Glutamatergic neuron (in vitro differentiated cells): ENCODE measurements at regions not wholly inside any gene's neighbourhood (a gene's known extent, or its start where the extent isn't known, plus 50 kb on each side); places are given as distances from the start of the nearest gene placed in this dataset.
A peak's percentile ranks its signal among the peaks of the same experiment; 100 is the strongest.

Experiments used
- DNase-seq: peaks from one replicate; pipeline ENCODE4 v3.0.0; 2022
- H3K27ac Mint-ChIP-seq: one replicate; pipeline ENCODE4 v1.8.0; 2020; ENCODE audit warnings: mild to moderate bottlenecking, mixed read lengths, inconsistent platforms; ENCODE audit not compliant: unreplicated experiment
- H3K27me3 Mint-ChIP-seq: one replicate; pipeline ENCODE4 v1.8.0; 2020; ENCODE audit warnings: mild to moderate bottlenecking, moderate library complexity, mixed read lengths, inconsistent platforms; ENCODE audit not compliant: unreplicated experiment
- H3K36me3 Mint-ChIP-seq: one replicate; pipeline ENCODE4 v1.8.0; 2020; ENCODE audit warnings: mild to moderate bottlenecking, mixed read lengths, inconsistent platforms; ENCODE audit not compliant: unreplicated experiment
- H3K4me1 Mint-ChIP-seq: one replicate; pipeline ENCODE4 v1.8.0; 2020; ENCODE audit warnings: mild to moderate bottlenecking, low read depth, mixed read lengths, inconsistent platforms; ENCODE audit not compliant: unreplicated experiment
- H3K4me3 Mint-ChIP-seq: one replicate; pipeline ENCODE4 v1.8.0; 2020; ENCODE audit warnings: mild to moderate bottlenecking, mixed read lengths, inconsistent platforms; ENCODE audit not compliant: unreplicated experiment
- H3K9me3 Mint-ChIP-seq: one replicate; pipeline ENCODE4 v1.8.0; 2020; ENCODE audit warnings: mild to moderate bottlenecking, moderate library complexity, mixed read lengths, inconsistent platforms; ENCODE audit not compliant: unreplicated experiment
- TF ChIP-seq, protein P1 (sequence below): fragments of 200-600 bp; sonication (generic); IDR thresholded peaks from one replicate; pipeline ENCODE4 v1.5.0; 2021; ENCODE audit not compliant: partially characterized antibody, unreplicated experiment

DNA sequence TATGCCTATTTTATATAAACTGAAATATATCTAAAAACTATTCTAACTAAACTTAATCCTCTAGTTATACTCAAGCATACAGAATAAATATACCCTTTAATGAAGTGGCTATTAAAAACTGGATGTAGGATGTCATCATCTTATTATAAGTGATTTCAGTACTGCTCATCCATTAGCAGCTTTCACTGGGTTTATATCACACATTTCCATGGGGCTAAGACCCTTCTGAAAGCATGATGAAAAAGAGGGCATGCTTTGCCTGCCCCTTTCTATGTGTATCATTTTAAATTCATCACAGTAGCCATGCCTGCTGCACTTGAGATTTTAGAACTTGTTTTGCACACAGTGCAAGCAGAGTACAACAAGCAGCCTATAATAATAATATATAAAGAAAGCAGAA lies 477.5 kb downstream of the SLITRK6 start:
- H3K4me3 Mint-ChIP-seq: no peak overlapping the region
- H3K9me3 Mint-ChIP-seq: peaks cover 2% of the 10 kb centered on the region
- no peaks in the 10 kb centered on the region for H3K4me1 Mint-ChIP-seq
- no peaks in the 10 kb centered on the region for H3K36me3 Mint-ChIP-seq
- no peaks in the 10 kb centered on the region for H3K27me3 Mint-ChIP-seq
- no peak overlapping the region for H3K27ac Mint-ChIP-seq
- TF ChIP-seq, protein P1, sequence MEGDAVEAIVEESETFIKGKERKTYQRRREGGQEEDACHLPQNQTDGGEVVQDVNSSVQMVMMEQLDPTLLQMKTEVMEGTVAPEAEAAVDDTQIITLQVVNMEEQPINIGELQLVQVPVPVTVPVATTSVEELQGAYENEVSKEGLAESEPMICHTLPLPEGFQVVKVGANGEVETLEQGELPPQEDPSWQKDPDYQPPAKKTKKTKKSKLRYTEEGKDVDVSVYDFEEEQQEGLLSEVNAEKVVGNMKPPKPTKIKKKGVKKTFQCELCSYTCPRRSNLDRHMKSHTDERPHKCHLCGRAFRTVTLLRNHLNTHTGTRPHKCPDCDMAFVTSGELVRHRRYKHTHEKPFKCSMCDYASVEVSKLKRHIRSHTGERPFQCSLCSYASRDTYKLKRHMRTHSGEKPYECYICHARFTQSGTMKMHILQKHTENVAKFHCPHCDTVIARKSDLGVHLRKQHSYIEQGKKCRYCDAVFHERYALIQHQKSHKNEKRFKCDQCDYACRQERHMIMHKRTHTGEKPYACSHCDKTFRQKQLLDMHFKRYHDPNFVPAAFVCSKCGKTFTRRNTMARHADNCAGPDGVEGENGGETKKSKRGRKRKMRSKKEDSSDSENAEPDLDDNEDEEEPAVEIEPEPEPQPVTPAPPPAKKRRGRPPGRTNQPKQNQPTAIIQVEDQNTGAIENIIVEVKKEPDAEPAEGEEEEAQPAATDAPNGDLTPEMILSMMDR: no peak
- no peak for DNase-seq

GRCh38 chr13:85317781-85318180 lies 481.4 kb downstream of the SLITRK6 start:
- no peaks in the 10 kb centered on the region for H3K27me3 Mint-ChIP-seq
- DNase-seq: no peak
- H3K27ac Mint-ChIP-seq: no peak overlapping the region
- no peaks in the 10 kb centered on the region for H3K36me3 Mint-ChIP-seq
- TF ChIP-seq, protein P1: no peak
- H3K9me3 Mint-ChIP-seq: peaks cover 2% of the 10 kb centered on the region
- peaks cover 8% of the 10 kb centered on the region for H3K4me1 Mint-ChIP-seq
- H3K4me3 Mint-ChIP-seq: no peak overlapping the region

DNA sequence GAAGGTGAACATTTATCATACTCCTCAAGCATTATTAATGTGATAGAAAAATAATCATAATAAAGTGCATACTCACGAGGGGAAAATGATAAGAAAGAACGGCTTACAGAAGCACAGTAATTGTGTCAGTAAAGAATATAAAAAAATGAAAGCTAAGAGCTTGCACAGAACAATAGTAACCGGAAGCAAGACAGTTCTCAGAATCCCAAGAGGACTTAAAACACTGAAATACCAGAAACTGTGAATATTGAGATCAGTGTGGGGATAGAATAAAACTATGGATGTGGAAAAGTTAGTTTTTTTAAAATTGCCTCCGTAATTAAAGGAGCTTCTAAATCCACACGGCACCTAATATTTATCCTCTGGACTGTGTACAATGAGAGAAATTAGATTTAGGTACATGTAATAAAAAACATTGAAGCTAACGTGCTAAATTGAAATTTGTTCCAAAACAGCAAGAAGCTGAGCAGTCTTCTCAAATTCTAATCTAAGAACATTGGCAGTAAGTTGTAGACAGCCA lies 482.7 kb downstream of the SLITRK6 start:
- Mint-ChIP-seq H3K36me3 (no peaks in the 10 kb centered on the region), H3K4me1 (peaks cover 8% of the 10 kb centered on the region), H3K27ac (peak overlapping the region; percentile 31), H3K9me3 (peaks cover 2% of the 10 kb centered on the region), H3K4me3 (no peak overlapping the region), H3K27me3 (no peaks in the 10 kb centered on the region)
- DNase-seq: no peak
- TF ChIP-seq, protein P1: no peak

GRCh38 chr13:85314686-85315085 lies 484.5 kb downstream of the SLITRK6 start:
- peaks cover 8% of the 10 kb centered on the region for H3K4me1 Mint-ChIP-seq
- H3K27me3 Mint-ChIP-seq: no peaks in the 10 kb centered on the region
- peaks cover 2% of the 10 kb centered on the region for H3K9me3 Mint-ChIP-seq
- TF ChIP-seq, protein P1: no peak
- DNase-seq: no peak
- no peaks in the 10 kb centered on the region for H3K36me3 Mint-ChIP-seq
- no peak overlapping the region for H3K4me3 Mint-ChIP-seq
- peak overlapping the region; percentile 79 for H3K27ac Mint-ChIP-seq

DNA sequence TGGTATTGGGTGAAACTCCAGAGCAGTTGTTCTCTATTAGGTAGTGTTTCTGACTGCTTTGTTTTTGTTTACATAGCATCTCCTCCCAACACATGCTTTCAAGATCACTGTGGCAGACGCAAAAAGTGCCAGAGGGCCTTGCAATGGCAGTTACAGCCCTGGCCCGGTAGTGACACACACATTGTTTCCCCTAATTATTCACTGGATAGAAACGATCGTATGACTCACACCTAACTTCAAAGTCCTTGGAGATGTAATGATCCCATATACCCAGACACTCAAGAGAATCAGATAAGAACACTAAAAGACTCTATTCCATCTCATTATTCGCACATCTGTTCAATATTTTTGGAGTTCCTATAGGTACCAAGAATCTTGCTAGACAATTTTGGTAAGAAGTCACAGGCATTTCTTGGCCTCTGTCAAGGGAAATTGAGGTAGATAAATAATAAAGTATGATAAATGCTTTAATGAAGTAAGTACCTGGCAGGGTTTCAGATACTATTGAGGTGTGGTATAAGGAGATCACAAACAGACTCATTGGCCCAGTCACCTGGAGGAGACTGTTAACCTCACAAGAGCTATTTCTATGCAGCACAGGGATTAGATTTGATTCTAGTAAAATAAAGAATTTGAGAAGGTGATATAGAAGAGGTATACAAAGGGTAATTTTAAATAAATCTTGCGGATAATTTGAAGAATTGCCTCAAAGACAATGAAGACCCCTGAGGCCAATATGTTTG lies 485.3 kb downstream of the SLITRK6 start:
- no peak for DNase-seq
- Mint-ChIP-seq H3K4me3 (no peak overlapping the region), H3K4me1 (peaks cover 8% of the 10 kb centered on the region), H3K36me3 (no peaks in the 10 kb centered on the region), H3K27ac (peak overlapping the region; percentile 83), H3K9me3 (peaks cover 2% of the 10 kb centered on the region), H3K27me3 (no peaks in the 10 kb centered on the region)
- TF ChIP-seq, protein P1: no peak
